EL (cell line): ENCODE measurements at regions not wholly inside any gene's neighbourhood (a gene's known extent, or its start where the extent isn't known, plus 50 kb on each side); places are given as distances from the start of the nearest gene placed in this dataset.

ENCODE experiments used
- DNase-seq: peaks from one replicate; pipeline ENCODE4 v3.0.0-alpha.2; 2016

- DNase-seq = no peak
Measured at GRCh38 chr13:107458269-107458668, 757.1 kb downstream of the LIG4 start.

- DNase-seq = no peak
Measured at GRCh38 chr13:107457686-107458085, 757.6 kb downstream of the LIG4 start.

GRCh38 chr13:107456431-107456830 is 758.9 kb downstream of the LIG4 start:
- DNase-seq = no peak

GRCh38 chr13:107452833-107453232 is 762.5 kb downstream of the LIG4 start:
- no peak for DNase-seq

GRCh38 chr13:107450931-107451330 is 764.4 kb downstream of the LIG4 start:
- peak; percentile 12 for DNase-seq

- no peak for DNase-seq
Measured at GRCh38 chr13:107450431-107450830, 764.9 kb downstream of the LIG4 start.

GRCh38 chr13:107447591-107447990 is 767.7 kb downstream of the LIG4 start:
- no peak for DNase-seq

GRCh38 chr13:107441279-107441678 is 774.1 kb downstream of the LIG4 start:
- peak; percentile 0 for DNase-seq

GRCh38 chr13:107438251-107438650 is 777.1 kb downstream of the LIG4 start:
- DNase-seq = no peak

- no peak for DNase-seq
Measured at GRCh38 chr13:107434347-107434746, 781.0 kb downstream of the LIG4 start.

- DNase-seq = no peak
Measured at GRCh38 chr13:107427536-107427935, 787.8 kb downstream of the LIG4 start.

- no peak for DNase-seq
Measured at GRCh38 chr13:107422421-107422820, 792.9 kb downstream of the LIG4 start.

GRCh38 chr13:107421951-107422350 is 793.4 kb downstream of the LIG4 start:
- no peak for DNase-seq

GRCh38 chr13:107421028-107421427 is 794.3 kb downstream of the LIG4 start:
- DNase-seq = no peak

- DNase-seq = no peak
Measured at GRCh38 chr13:107413005-107413404, 802.3 kb downstream of the LIG4 start.

- no peak for DNase-seq
Measured at GRCh38 chr13:107407074-107407473, 808.3 kb downstream of the LIG4 start.

GRCh38 chr13:107395927-107396662 is 819.2 kb downstream of the LIG4 start:
- DNase-seq = no peak

- DNase-seq = no peak
Measured at GRCh38 chr13:107392205-107392604, 823.1 kb downstream of the LIG4 start.

GRCh38 chr13:107387525-107387924 is 819.6 kb upstream of the ARGLU1 start:
- DNase-seq = no peak

GRCh38 chr13:107379407-107380155 is 811.6 kb upstream of the ARGLU1 start:
- DNase-seq = no peak

GRCh38 chr13:107376341-107377125 is 808.6 kb upstream of the ARGLU1 start:
- no peak for DNase-seq

- DNase-seq = no peak
Measured at GRCh38 chr13:107375701-107376340, 807.9 kb upstream of the ARGLU1 start.

GRCh38 chr13:107374038-107374437 is 806.1 kb upstream of the ARGLU1 start:
- no peak for DNase-seq
